ENCODE measurements at regions not wholly inside any gene's neighbourhood (a gene's known extent, or its start where the extent isn't known, plus 50 kb on each side); places are given as distances from the start of the nearest gene placed in this dataset.

DNA sequence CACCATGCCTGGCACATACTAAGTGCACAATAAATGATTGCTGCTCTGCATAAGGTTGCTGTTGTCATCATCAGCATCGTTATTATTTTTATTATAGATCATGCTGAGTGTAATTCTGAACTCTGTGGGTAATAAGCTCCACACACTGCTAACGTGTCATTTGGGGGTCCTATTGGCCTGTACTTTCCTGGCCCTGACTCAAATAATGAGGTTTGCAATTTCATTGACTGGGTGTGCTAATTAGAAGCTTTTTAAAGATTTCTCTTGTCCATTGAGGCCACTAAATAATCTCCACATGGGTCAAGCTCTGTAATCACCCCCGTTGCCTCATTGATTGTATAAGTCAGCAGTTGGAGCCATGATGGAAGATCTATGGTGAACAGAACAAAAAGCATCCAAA lies 320.8 kb upstream of the TMPO start:
- in situ Hi-C loops (cut with MboI; ENCODE audit: low pct_unique_long_range_greater_than_20kb, low sequenced_read_pairs, unreplicated experiment), result no loop called here

DNA sequence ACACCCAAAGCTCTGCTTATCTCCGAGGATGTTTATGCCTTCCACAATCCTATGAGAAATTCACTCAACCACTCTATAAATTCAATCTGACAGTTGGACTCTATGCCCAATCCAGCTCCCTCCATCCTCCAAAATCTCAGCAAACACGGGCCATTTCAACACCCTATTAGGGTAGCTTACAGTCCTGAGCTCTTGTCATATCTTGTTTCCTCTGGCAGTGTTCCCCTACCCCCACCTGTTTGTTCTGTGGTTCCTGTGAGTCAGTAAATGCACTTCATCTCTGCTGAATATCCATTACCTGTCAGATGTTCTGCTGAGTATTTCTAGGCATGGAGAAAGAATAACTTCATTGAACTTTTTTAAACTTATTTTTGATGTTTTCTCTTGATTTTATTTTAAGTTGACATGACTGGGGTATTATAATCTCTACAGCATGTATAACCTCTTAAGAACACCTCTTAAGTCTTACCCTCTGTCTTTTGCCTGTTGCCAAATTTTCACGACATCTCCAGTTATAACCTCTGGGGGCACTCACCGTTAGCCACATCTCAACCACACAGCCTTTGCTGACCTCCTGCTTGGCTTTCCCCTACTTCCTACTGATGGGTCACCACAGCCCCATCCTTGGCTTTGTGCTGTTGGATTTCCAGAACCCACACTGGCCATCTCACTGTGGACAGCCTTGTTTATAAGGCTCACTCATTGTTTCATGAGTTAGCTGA lies 317.0 kb upstream of the TMPO start:
- no peak for DNase-seq (ENCODE audit: low spot score)
- TF ChIP-seq, protein P1, sequence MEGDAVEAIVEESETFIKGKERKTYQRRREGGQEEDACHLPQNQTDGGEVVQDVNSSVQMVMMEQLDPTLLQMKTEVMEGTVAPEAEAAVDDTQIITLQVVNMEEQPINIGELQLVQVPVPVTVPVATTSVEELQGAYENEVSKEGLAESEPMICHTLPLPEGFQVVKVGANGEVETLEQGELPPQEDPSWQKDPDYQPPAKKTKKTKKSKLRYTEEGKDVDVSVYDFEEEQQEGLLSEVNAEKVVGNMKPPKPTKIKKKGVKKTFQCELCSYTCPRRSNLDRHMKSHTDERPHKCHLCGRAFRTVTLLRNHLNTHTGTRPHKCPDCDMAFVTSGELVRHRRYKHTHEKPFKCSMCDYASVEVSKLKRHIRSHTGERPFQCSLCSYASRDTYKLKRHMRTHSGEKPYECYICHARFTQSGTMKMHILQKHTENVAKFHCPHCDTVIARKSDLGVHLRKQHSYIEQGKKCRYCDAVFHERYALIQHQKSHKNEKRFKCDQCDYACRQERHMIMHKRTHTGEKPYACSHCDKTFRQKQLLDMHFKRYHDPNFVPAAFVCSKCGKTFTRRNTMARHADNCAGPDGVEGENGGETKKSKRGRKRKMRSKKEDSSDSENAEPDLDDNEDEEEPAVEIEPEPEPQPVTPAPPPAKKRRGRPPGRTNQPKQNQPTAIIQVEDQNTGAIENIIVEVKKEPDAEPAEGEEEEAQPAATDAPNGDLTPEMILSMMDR (IDR thresholded peaks at IDR 0.05; ENCODE audit: extremely low read depth, insufficient read depth, missing control alignments), result no peak
- in situ Hi-C loops (cut with MboI; ENCODE audit: low pct_unique_long_range_greater_than_20kb, low sequenced_read_pairs, unreplicated experiment), result no loop called here

More for the DNA sequence above, 320.8 kb upstream of the TMPO start:
- TF ChIP-seq, protein P1 (IDR thresholded peaks at IDR 0.05; ENCODE audit: extremely low read depth, insufficient read depth, missing control alignments), result no peak
- no peak for DNase-seq (ENCODE audit: low spot score)

DNA sequence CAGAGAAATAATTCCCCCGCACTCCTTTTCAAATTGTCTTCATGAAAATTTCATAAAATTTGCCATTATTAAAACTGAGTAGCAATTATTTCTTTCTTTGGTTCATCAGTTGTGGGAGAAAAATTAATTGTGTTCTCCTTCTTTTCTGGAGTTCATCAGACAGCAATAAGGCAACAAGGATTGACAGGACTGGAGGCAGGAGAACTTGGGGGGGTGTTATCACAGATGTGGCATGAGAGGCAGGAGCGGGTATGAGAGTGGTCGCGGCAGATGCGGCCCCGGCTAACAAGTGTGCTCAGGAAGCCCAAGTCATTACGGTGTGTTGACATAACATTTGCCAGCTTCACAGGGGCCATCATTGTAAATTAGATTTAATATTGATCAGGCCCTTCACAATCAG lies 306.6 kb upstream of the TMPO start:
- no peak for DNase-seq (ENCODE audit: low spot score)
- in situ Hi-C loops (cut with MboI; ENCODE audit: low pct_unique_long_range_greater_than_20kb, low sequenced_read_pairs, unreplicated experiment), result no loop called here

DNA sequence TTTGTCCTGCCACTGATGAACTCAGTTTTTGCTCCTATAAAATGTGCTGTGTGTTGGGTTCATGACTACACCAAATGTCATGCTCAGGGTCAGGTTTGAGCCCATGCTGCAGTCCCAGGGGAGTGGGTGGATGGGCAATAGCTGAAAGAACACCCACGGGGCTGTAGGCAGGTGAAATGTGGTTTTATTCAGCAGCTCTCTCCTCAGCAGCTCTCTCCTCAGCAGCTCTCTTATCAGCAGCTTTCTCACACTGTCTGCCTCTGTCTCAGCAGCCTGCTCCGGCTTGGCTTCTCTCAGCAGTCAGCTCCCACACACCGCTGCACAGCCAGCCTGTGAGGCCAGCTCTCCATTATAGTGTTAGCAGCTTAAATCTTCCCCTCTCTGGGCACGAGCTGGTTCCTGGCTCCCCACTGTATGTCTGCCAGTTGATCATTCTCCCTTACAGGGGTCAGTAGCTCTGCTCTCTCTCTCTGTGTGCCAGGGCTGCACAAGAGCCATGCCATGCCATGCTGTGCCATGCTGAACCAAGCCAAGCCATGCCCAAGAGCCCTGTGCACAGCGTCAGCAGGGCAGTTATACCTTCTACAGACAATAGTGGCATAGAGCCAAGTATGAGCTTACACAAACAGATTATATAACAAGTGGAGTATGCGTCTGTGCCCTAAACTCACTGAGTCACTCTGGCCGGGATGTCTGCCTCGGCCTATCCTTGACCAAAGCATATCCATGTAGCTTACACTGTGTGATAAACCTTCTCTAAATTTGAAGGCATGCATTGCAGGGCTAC lies 303.3 kb upstream of the TMPO start:
- in situ Hi-C loops (cut with MboI; ENCODE audit: low pct_unique_long_range_greater_than_20kb, low sequenced_read_pairs, unreplicated experiment), result no loop called here
- DNase-seq (ENCODE audit: low spot score), result no peak
- TF ChIP-seq, protein P1 (IDR thresholded peaks at IDR 0.05; ENCODE audit: extremely low read depth, insufficient read depth, missing control alignments), result no peak

More for the DNA sequence above, 306.6 kb upstream of the TMPO start:
- TF ChIP-seq, protein P1 (IDR thresholded peaks at IDR 0.05; ENCODE audit: extremely low read depth, insufficient read depth, missing control alignments), result no peak

DNA sequence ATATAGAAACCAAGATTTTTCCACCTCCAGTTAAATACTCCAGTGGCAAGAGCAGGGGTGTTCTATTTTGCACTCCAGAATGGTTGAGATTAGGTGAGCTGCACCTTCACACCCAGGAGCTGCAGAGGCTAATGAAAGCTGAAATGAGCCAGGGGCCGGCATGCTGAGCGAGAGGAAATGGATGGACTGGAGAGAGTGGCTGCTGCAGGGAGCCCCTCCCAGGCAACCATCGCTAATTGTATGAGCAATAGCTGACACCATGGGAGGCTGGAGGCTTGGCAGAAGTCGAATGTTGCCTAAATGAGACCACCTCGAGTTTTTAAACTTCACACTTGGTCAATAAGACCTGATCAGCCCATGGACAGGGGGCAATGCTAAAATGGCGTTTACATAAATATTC lies 301.8 kb upstream of the TMPO start:
- no peak for DNase-seq (ENCODE audit: low spot score)
- TF ChIP-seq, protein P1 (IDR thresholded peaks at IDR 0.05; ENCODE audit: extremely low read depth, insufficient read depth, missing control alignments), result no peak
- in situ Hi-C loops (cut with MboI; ENCODE audit: low pct_unique_long_range_greater_than_20kb, low sequenced_read_pairs, unreplicated experiment), result no loop called here

DNA sequence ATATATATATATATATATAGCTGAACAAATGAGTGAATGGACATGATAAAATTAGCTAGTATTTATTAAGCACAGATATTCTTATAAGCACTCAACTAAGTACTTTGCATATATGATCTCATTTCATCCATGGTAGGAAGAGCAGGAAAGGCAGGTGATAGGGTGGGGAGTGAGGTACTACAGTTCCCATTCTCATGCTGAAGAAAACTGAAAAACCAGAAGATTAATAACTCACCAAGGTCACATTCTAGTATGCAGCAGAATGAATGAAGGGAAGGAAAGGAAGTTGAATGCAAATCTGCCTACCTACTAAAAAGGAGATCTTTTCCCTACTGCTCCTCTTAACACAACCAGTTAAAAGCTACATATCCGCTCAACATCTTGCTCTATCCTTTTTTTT lies 298.1 kb upstream of the TMPO start:
- no peak for DNase-seq (ENCODE audit: low spot score)
- in situ Hi-C loops (cut with MboI; ENCODE audit: low pct_unique_long_range_greater_than_20kb, low sequenced_read_pairs, unreplicated experiment), result no loop called here
- TF ChIP-seq, protein P1 (IDR thresholded peaks at IDR 0.05; ENCODE audit: extremely low read depth, insufficient read depth, missing control alignments), result no peak

Data from GM13977 (cell line).